GM18520 (cell line): ENCODE measurements at regions not wholly inside any gene's neighbourhood (a gene's known extent, or its start where the extent isn't known, plus 50 kb on each side); places are given as distances from the start of the nearest gene placed in this dataset.

Experiments
- ATAC-seq: cut with Tn5 transposase; IDR thresholded peaks from one replicate; pipeline ENCODE4 v1.9.1; 2021; ENCODE audit not compliant: unreplicated experiment

- no peak for ATAC-seq
Observed at GRCh38 chr5:123755653-123756317, 243.8 kb downstream of the CSNK1G3 start.

DNA sequence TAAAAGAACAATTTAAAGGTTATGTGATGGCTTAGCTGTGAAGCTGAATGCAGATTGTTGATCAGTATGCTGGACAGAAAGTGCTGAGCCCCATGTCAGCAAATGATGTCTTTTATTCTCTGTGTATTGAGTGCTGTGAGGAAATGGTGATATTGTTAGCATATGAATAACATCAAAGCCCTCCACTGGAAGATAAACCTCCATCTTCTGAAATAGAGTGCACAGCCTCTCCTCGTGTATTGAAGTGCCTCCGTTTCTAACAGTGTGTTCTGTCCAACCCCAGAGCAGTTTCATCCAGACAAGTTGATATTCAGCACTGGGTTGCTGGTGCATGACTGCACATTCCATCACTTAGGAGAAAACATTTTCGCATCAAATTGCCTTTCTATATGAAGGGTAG lies 242.9 kb downstream of the CSNK1G3 start:
- no peak for ATAC-seq

DNA sequence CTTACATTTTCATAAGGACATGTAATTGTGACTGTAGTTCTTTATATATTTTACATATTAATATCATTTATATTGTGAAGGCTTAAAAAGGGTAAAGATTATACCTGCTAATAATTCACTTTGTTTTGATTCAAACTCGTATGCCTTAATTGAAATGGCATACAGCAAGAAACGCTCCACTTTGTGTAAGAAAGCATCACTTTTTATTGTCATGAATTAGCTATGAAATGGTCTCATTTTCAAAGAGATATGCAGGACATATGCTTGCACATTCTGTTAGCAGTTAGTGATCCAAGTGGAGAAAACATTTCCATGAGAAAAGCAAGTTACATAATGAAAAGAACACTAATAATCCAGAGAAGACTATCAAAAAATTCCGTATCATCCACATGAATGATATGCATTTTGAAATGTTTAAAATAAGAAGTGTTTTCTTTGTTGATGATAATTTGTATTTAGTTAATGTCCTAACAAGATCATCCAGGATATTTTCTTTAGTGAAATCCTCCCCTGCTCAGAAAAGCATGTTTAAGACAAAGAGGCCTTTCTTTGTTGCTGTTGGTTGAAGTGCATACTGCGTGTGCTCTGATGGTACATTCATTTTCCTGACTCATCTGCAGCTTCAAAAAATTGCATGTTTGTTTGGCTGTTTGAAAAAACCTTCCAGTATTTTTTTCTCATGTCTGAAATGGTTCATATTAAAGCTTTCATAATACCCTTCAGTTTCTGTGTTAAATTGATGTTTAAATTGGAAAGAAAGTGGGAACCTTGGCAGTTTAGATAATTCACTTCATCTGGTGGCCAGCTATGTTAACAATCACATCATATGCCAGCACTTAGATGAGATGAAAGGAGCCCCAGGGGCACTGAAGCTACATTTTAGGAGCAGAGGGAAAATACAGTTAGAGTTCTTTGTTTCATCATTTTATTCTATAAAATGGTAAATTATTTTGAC lies 242.2 kb downstream of the CSNK1G3 start:
- ATAC-seq = no peak

DNA sequence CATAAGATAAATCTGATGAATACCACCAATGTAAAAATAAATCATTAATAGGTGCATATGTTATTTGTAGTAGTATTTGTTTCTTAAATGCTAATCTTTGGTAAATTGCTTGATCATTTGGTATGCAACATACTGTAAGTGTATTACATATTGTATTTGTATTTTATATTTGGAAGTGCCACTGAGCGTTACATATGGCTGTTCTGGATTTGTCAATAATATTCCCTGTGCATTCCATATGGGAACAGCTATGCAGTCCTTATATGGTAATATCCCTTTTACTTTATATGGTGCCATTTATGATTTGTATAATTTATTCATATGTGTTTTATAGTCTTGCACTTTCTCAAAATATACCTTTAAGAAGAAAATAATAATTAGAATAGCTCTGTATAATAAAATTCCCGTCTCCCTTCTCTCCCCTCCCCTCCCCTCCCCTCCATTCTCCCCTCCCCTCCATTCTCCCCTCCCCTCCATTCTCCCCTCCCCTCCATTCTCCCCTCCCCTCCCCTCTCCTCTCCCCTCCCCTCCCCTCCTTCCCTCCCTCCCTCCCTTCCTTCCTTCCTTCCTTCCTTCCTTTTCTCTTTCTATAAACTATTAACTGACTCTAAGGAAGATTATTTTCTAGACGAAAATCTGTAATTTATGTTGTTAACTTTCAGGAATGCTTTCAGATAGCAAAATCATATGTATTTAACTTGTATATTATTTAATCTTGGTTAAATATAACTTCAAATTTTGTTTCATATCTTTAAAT lies 241.4 kb downstream of the CSNK1G3 start:
- no peak for ATAC-seq

DNA sequence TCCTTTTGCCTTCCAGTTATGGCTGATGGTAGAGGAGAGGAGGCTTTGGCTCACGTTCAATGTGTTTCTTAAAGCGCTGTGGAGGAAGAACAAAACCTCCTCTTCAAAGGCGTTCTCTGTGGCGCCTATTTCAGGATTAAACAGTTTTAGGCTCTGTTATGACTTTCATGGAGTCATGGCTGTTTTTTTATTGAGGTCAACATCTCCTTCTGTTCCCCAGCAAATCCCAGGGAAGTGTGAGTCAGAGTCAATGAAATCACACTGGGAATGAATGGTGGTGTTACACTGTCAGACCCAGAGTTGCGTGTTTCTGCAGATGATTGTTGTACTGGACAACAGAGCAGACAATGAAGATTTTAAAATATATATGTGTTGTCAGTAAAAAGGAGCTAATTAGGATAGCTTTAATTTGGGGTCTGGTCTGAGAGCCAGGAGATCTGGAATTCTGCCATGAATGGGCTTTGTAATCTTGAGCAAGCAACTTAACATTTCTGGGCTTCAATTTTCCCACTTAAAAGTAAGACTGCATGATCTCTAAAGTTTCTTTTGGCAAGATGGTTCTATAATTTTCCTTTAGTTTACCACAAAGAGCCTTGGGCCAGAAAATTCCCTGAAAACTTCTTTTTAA lies 240.7 kb downstream of the CSNK1G3 start:
- no peak for ATAC-seq

GRCh38 chr5:123751670-123752069 lies 239.7 kb downstream of the CSNK1G3 start:
- no peak for ATAC-seq

DNA sequence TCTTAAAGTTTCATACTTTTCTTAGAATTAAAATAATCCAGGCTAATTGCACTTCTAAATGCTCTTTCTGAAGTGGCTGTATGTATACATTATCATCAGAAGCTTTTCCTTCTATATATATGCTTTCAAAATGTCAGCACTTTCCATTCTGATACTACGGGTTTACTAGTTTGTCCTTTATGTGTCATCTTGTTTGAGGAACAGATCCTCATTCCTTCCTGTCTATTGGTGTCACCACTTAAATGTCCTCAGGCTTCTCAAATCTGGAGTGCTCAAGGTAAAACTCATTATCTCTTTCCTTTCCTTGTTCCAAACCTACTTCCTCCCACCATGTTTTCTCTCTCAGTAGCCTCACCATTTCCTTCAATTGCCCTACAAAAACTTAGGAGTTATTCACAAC lies 236.3 kb downstream of the CSNK1G3 start:
- no peak for ATAC-seq

- no peak for ATAC-seq
Observed at GRCh38 chr5:123746683-123747360, 234.8 kb downstream of the CSNK1G3 start.

DNA sequence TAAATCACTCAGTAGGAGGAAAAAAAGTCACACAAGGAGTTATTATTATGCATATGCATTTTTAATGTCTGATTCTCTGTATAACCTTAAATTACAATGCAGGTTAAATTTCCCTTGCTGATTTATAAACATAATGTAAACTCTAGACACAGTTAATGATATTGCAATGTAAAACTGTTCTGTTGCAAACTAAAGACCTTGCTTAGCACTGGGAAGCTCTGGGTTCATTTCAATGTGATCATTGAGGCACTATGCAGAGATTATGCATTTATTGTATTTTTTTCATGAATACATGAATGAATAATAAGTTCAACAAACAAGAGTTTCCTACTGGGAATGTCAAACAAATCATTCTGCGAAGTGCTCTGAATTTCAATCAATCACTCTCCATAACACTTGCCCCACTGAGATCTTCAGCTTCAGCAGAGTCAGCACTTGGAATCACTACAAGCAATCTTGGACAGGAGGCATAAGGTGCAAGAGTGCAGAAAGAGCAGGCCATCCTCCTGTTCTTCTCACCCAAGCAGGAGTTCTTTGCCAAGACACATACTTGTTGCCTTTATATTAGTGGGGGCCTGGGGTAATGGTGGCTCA lies 232.1 kb downstream of the CSNK1G3 start:
- ATAC-seq = no peak

GRCh38 chr5:123735384-123735783 lies 223.4 kb downstream of the CSNK1G3 start:
- ATAC-seq = no peak

DNA sequence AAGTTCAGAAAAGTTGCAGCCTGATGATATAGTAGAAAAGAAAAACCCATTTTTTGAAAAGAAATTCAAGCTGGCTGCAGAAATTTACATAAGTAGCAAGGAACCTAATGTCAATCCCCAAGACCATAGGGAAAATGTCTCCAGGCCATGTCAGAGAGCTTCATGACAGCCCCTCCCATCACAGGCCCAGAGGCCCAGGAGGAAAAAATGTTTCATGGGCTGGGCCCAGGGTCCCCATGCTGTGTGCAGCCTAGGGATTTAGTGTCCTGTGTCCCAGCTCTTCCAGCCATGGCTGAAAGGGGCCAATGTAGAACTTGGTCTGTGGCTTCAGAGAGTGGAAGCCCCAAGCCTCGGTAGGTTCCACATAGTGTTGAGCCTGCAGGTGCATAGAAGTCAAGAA lies 220.3 kb downstream of the CSNK1G3 start:
- no peak for ATAC-seq

DNA sequence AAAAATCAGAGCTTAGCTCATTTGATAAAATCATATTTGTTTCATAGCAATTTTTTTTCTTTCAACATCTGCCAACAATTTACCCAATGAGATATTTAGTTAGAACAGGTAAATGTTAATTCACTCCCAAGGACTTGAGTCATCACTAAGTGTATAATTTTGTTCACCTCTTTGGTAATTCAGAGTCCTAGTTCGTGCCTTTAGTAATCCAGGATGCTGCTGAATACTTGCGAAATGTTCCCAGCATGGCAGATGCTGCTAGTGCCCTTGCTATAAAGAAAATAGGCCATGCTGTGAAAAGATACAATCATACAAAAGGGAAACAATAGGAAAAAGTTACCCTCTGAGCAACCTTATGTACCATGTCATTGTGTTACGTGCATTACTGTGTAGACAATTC lies 210.5 kb downstream of the CSNK1G3 start:
- no peak for ATAC-seq

- no peak for ATAC-seq
Observed at GRCh38 chr5:123721675-123722276, 209.8 kb downstream of the CSNK1G3 start.

DNA sequence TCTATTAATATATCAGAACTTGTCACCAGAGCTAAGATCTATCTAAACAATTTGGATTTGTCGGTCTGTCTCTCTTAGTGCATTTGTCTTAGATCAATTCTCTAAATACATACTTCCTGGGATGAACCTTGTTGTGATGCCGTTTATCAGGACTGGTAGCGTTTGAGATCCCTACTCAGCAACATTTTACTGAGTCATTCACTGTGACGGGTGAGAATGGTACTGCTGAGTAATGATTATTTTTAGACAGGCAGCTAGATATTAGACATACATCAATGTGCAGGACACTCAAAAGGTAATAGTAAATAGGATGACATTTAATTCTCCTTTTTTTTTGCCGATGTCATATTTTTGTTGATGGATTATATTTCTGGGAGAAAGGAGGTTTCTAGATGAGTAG lies 209.0 kb downstream of the CSNK1G3 start:
- no peak for ATAC-seq

DNA sequence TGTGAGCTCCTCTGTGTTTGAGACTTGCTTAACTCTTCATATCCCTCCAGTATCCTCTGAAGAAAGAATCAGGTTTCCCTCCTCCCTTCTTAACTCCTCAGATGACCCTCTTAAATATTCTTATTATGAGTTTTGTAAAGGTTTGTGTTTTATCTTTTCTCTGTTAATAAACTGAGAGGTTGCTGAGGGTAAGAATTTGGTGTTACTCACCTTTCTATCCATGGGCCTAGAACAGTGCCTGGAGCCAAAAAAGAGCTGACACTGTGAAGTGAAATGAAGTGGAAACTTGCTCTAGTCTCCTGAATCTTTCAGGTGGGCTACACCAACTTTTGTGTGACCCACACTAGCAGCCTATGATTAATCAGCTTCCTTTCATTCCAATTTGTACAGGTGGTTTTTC lies 208.4 kb downstream of the CSNK1G3 start:
- no peak for ATAC-seq

DNA sequence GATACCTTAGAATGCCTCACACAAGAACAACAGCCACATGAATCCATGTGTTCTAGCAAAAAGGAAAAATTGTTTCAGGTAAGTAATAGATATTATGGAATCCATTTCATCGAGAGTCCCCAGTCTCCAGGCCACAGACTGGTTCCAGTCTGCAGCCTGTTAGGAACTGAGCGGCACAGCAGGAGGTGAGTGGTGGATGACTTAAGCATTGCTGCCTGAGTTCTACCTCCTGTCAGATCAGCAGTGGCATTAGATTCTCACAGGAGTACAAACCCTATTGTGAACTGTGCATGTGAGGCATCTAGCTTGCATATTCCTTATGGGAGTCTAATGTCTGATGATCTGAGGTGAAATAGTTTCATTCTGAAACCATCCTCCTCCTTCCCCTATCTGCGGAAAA lies 207.0 kb downstream of the CSNK1G3 start:
- ATAC-seq = no peak

- no peak for ATAC-seq
Observed at GRCh38 chr5:123718238-123718637, 206.3 kb downstream of the CSNK1G3 start.

DNA sequence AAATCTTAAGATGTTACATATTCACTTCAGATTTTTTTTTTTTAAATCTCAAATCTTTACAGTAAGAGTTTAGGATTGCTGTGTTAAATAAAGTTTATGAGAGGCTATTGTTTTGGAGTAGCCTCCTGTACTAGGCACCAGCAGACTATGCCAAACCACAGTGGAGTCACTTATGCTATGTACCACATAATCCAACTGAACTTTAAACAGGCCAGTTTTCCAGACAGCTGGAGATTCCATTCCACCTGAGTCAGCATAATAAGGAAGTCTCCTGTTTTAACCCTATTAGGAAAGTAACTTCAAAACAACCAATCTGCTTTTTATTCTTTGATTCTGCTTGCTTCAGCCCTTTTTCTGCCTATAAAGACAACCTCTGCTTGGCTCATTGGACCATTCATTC lies 205.2 kb downstream of the CSNK1G3 start:
- ATAC-seq = no peak

DNA sequence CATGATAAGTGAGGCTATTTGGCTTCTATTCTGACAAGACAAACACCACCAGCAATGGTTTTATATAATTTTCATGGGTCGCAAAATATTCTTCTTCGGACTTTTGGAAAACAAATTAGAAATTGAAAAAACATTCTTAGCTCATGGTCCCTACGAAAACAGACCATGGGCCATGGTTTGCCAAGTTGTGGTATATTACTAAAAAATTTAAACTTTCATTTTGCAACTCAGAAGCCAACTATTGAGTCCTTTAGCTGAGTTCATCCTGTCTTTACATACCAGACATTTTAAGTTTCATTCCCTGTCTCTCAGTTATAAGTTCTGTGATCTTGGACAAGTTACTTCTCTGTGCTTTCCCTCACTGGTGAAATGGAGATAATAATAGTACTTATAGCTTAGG lies 198.1 kb downstream of the CSNK1G3 start:
- no peak for ATAC-seq

- ATAC-seq = no peak
Observed at GRCh38 chr5:123709422-123709821, 197.4 kb downstream of the CSNK1G3 start.
